GM12878 (cell line): ENCODE measurements at regions not wholly inside any gene's neighbourhood (a gene's known extent, or its start where the extent isn't known, plus 50 kb on each side); places are given as distances from the start of the nearest gene placed in this dataset.

Experiments used
- BHLHE40 ChIP-seq, 2 experiments: fragments of 450-650 bp in 1 of 2; IDR thresholded peaks; 2 replicates each; pipeline ENCODE4 v1.6.1; 2011 to 2017; ENCODE audit warnings: low read depth in 2 of 2, borderline replicate concordance in 1 of 2, improper control_type of control experiment in 1 of 2, low read length in 1 of 2, mild to moderate bottlenecking in 1 of 2
- CBFB ChIP-seq: IDR thresholded peaks from 2 replicates; pipeline ENCODE4 v1.6.1; 2016; ENCODE audit warnings: antibody characterized with exemption, low read depth
- ETV6 ChIP-seq, 2 experiments: fragments of 450-650 bp in 1 of 2; IDR thresholded peaks in 1 of 2; conservative IDR thresholded peaks in 1 of 2; 2 replicates each; pipeline ENCODE4 v1.6.1; 2014; ENCODE audit warnings: antibody characterized with exemption in 1 of 2, borderline replicate concordance in 1 of 2, low read depth in 1 of 2, mild to moderate bottlenecking in 1 of 2, moderate library complexity in 1 of 2
- GABPA ChIP-seq: IDR thresholded peaks from 2 replicates; pipeline ENCODE4 v1.6.1; 2014; ENCODE audit warnings: antibody characterized with exemption, low read depth, mild to moderate bottlenecking, inconsistent platforms
- HDAC6 ChIP-seq: fragments of 200-600 bp; sonication (generic); IDR thresholded peaks from one replicate; pipeline ENCODE4 v1.8.0; 2017; ENCODE audit warnings: antibody characterized with exemption; ENCODE audit not compliant: unreplicated experiment
- IRF5 ChIP-seq: fragments of 450-650 bp; IDR thresholded peaks from 2 replicates; pipeline ENCODE4 v1.6.1; 2017; ENCODE audit warnings: borderline replicate concordance
- KLF5 ChIP-seq: fragments of 450-650 bp; IDR thresholded peaks from 2 replicates; pipeline ENCODE4 v1.6.1; 2014; ENCODE audit warnings: mild to moderate bottlenecking; ENCODE audit not compliant: partially characterized antibody
- NR2C2 ChIP-seq: IDR thresholded peaks from 2 replicates; pipeline ENCODE4 v1.6.1; 2011; ENCODE audit warnings: borderline replicate concordance, low read depth; ENCODE audit not compliant: control insufficient read depth, insufficient read length
- SMAD5 ChIP-seq: IDR thresholded peaks from 2 replicates; pipeline ENCODE4 v1.6.1; 2016; ENCODE audit warnings: antibody characterized with exemption, low read depth
- SP1 ChIP-seq: IDR thresholded peaks from one replicate; pipeline ENCODE4 v1.6.1; 2011; ENCODE audit warnings: low read depth, low read length
- SRF ChIP-seq, 2 experiments: IDR thresholded peaks; 2 replicates each; pipeline ENCODE4 v1.6.1; 2011; ENCODE audit warnings: low read depth in 2 of 2, low read length in 2 of 2, mild to moderate bottlenecking in 1 of 2, moderate library complexity in 1 of 2
- TAF1 ChIP-seq: IDR thresholded peaks from 2 replicates; pipeline ENCODE4 v1.6.1; 2011; ENCODE audit warnings: mild to moderate bottlenecking, low read depth, low read length, borderline replicate concordance
- TCF7 ChIP-seq: IDR thresholded peaks from 2 replicates; pipeline ENCODE4 v1.6.1; 2014; ENCODE audit warnings: antibody characterized with exemption, borderline replicate concordance
- USF2 ChIP-seq: IDR thresholded peaks from 2 replicates; pipeline ENCODE4 v1.6.1; 2011; ENCODE audit warnings: low read depth, low read length, improper control_type of control experiment, borderline replicate concordance
- ZBTB40 ChIP-seq: fragments of 450-650 bp; IDR thresholded peaks from 2 replicates; pipeline ENCODE4 v1.6.1; 2016; ENCODE audit warnings: mild to moderate bottlenecking, moderate library complexity, borderline replicate concordance
- TF ChIP-seq, protein P1 (sequence below): IDR thresholded peaks from 2 replicates; pipeline ENCODE4 v1.6.1; 2012; ENCODE audit warnings: low read depth, low read length, improper control_type of control experiment
- TF ChIP-seq, protein P2 (sequence below): fragments of 450-650 bp; IDR thresholded peaks from 2 replicates; pipeline ENCODE4 v1.6.1; 2017; ENCODE audit warnings: low read depth, mild to moderate bottlenecking, moderate library complexity
- TF ChIP-seq, protein P3 (sequence below): fragments of 450-650 bp; IDR thresholded peaks from 2 replicates; pipeline ENCODE4 v1.6.1; 2016; ENCODE audit warnings: mild to moderate bottlenecking

DNA sequence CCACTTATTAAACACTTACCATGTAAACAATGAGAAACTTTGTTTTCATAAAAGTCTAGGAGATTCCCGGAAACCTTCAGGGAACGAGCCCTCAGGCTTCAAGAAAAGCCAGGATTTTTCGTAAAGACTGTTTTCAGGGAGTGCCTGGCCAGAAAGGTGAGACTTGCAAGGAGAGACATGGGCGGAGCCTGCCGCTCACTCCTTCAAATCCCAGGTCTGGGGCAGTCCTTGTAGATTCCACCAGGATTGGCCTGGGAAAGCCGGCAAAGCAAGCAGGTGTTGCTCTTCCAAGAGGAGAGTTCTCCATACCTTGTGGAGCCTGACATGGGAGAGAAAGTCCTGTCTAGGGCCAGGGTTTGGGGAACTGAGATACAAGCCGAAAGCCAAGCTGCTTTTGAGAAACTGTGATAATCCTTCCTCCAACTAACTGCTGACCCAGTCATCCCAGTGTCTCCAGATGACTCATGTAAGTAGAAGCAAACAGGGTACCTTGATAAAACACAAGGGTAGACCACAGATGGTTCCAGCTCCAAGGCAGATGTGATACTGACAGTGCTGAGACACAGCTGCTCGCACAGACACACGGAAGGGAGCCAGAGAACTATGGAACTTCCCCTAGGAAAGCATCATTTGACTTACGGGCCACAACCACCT, 69.4 kb upstream of the NAA20 start (continued):
- TF ChIP-seq IRF5 (no peak), HDAC6 (no peak), SRF (IDR thresholded peaks at IDR 0.05; ENCODE audit: low read depth in 2 of 2, low read length in 2 of 2) (peak in 1 of 2 experiments; percentile 75; a peak in 1 of 4 replicates), SP1 (peak; percentile 31), BHLHE40 (IDR thresholded peaks at IDR 0.05; ENCODE audit: borderline replicate concordance in 1 of 2, low read depth in 2 of 2, low read length in 1 of 2) (0 out of 4 replicates have a peak, but pooled peaks have one; percentile 8), ZBTB40 (no peak), NR2C2 (no peak), GABPA (0 out of 2 replicates have a peak, but pooled peaks have one; percentile 44), ETV6 (conservative IDR thresholded peaks at IDR 0.05 in 1 of 2, IDR thresholded peaks at IDR 0.05 in 1 of 2; ENCODE audit: borderline replicate concordance in 1 of 2, low read depth in 1 of 2) (peak in 1 of 2 experiments; percentile 81; a peak in 2 of 4 replicates), USF2 (no peak), TAF1 (no peak), TCF7 (no peak), CBFB (peak; percentile 56; the same call in 1 of the 2 replicates), SMAD5 (no peak), KLF5 (no peak)
- TF ChIP-seq, protein P1, sequence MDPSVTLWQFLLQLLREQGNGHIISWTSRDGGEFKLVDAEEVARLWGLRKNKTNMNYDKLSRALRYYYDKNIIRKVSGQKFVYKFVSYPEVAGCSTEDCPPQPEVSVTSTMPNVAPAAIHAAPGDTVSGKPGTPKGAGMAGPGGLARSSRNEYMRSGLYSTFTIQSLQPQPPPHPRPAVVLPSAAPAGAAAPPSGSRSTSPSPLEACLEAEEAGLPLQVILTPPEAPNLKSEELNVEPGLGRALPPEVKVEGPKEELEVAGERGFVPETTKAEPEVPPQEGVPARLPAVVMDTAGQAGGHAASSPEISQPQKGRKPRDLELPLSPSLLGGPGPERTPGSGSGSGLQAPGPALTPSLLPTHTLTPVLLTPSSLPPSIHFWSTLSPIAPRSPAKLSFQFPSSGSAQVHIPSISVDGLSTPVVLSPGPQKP = no peak
- TF ChIP-seq, protein P2, sequence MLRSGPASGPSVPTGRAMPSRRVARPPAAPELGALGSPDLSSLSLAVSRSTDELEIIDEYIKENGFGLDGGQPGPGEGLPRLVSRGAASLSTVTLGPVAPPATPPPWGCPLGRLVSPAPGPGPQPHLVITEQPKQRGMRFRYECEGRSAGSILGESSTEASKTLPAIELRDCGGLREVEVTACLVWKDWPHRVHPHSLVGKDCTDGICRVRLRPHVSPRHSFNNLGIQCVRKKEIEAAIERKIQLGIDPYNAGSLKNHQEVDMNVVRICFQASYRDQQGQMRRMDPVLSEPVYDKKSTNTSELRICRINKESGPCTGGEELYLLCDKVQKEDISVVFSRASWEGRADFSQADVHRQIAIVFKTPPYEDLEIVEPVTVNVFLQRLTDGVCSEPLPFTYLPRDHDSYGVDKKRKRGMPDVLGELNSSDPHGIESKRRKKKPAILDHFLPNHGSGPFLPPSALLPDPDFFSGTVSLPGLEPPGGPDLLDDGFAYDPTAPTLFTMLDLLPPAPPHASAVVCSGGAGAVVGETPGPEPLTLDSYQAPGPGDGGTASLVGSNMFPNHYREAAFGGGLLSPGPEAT = no peak; the same call in 1 of the 2 replicates
- TF ChIP-seq, protein P3, sequence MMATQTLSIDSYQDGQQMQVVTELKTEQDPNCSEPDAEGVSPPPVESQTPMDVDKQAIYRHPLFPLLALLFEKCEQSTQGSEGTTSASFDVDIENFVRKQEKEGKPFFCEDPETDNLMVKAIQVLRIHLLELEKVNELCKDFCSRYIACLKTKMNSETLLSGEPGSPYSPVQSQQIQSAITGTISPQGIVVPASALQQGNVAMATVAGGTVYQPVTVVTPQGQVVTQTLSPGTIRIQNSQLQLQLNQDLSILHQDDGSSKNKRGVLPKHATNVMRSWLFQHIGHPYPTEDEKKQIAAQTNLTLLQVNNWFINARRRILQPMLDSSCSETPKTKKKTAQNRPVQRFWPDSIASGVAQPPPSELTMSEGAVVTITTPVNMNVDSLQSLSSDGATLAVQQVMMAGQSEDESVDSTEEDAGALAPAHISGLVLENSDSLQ = peak; percentile 47
